ENCODE measurements at regions not wholly inside any gene's neighbourhood (a gene's known extent, or its start where the extent isn't known, plus 50 kb on each side); places are given as distances from the start of the nearest gene placed in this dataset.
"Not testable (repeated sequence)": the region's sequence is repeated elsewhere in the genome, so short reads cannot be mapped to it uniquely, and the experiment has no call there.

DNA sequence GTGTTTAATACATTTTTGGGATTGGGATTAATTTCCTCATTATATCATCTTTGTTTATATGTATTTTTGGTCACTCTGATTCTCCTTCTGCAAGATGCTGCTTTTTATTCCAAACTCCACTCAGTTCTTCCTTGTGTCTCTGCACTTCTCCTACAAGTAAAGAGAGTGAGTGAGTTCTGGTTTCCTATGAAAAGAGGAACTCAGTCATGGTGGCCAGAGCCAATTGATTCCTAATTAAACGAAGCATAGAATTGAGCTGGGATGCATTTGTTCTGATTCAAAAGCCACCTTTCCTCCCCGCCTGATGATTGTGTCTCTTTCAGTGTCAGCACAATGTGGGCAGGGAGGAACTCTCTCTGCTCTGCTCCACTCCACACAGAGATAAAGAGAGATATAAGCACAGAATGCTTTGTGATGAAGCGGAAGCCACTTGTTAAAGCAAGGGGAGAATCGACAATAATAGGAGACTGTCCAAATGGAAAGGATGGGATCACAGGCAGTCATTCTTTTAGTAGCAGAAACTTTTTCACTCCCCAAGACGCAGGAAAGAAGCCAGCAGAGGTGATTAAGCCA lies 121.3 kb upstream of the GOT2 start:
- DNase-seq (ENCODE audit: low read depth in 2 of 3, low spot score in 1 of 3) = no peak

DNA sequence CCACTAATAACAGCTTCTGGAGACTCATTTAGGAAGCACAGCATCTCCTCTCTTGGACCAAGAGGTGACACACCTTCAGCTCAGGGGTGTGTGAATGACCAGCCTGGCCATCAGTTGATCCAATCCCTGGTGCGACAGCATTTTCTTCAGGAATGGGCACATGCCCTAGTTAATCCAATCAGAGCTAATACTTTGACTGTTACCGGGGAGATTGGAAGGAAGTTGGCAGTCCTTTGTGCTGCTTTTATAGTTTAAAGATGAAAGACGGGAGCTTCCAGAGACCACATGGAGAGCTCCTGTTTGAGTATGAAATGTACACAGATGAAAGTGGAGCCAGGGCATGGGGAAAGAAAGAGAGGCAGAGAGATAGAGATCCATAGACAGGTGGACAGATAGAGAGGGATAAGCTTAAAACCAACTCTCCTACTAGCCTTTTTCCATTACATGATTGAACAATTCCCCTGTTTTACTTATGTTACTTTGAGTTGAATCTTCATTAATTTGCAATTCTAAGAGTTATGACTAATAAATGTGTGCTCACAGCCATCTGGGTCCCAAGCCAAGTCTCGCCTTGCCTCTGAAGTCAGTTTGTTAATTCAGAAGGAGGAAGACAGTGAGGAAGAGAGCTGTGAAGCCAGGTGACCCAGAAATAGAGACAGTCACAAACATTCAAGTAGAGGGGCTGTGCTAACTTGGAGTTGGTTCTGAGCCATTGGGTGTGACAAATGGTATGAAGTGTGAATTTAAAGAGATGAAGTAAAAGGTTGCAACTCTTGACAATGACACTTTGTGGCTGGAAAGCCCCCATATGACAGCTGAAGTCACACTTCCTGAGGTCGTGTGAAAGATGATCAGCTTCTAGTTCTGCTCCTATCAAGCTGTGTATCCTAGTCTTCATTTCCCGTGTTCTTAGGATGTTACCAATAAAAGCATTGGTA lies 120.0 kb upstream of the GOT2 start:
- no peak for DNase-seq (ENCODE audit: low read depth in 2 of 3, low spot score in 1 of 3)

GRCh38 chr16:58850678-58851020 lies 116.5 kb upstream of the GOT2 start:
- no peak for DNase-seq (ENCODE audit: low read depth in 2 of 3, low spot score in 1 of 3)

GRCh38 chr16:58850019-58850677 lies 116.0 kb upstream of the GOT2 start:
- DNase-seq (ENCODE audit: low read depth in 2 of 3, low spot score in 1 of 3) = no peak

GRCh38 chr16:58848662-58849002 lies 114.5 kb upstream of the GOT2 start:
- DNase-seq (ENCODE audit: low read depth in 2 of 3, low spot score in 1 of 3) = no peak

- DNase-seq (ENCODE audit: low read depth in 2 of 3, low spot score in 1 of 3) = no peak
Measured at GRCh38 chr16:58847902-58848661, 114.0 kb upstream of the GOT2 start.

DNA sequence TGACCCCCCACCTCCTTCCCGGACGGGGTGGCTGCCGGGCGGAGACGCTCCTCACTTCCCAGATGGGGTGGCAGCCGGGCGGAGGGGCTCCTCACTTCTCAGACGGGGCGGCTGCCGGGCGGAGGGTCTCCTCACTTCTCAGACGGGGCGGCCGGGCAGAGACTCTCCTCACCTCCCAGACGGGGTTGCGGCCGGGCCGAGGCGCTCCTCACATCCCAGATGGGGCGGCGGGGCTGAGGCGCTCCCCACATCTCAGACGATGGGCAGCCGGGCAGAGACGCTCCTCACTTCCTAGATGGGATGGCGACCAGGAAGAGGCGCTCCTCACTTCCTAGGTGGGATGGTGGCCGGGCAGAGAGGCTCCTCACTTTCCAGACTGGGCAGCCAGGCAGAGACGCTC lies 112.1 kb upstream of the GOT2 start:
- not testable (repeated sequence) for DNase-seq (ENCODE audit: low read depth in 2 of 3, low spot score in 1 of 3)

DNA sequence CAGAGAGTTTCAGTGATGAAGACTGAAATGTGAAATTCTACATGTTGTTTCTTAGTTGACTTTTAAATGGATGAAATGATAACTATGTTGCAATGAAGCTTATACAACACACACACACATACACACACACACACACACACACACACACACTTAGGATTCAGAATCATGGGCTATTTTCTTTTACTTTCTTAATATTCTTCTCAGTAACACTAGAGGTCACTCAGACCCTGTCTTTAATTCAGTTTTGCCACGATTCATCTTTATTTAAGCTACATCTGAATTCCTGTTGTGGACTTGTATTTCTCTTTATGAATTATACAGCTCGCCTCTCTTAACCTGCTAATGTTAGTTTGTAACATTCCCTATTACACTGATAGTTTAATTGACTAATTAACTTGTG lies 109.6 kb upstream of the GOT2 start:
- DNase-seq (ENCODE audit: low read depth in 2 of 3, low spot score in 1 of 3) = no peak

GRCh38 chr16:58842746-58843145 lies 108.6 kb upstream of the GOT2 start:
- no peak for DNase-seq (ENCODE audit: low read depth in 2 of 3, low spot score in 1 of 3)

- no peak for DNase-seq (ENCODE audit: low read depth in 2 of 3, low spot score in 1 of 3)
Measured at GRCh38 chr16:58842156-58842555, 108.0 kb upstream of the GOT2 start.

DNA sequence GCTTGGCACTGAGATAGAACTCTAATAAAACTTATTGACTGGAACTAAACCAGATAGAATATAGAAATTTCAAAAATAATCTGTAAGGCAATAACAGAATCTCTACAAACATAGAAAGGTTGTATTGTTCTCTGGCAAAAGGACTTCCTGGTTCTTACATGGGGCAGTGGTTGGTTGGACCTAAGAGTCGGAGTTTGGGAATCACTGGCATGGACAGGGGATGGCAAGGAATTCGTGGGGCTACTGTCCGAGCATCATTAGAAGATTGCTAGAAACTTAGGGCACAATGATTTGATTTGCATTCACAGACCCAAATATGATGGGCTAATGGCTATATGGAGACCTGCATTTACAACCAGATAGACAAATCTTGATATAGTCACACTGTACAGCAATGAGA lies 103.8 kb upstream of the GOT2 start:
- no peak for DNase-seq (ENCODE audit: low read depth in 2 of 3, low spot score in 1 of 3)

- DNase-seq (ENCODE audit: low read depth in 2 of 3, low spot score in 1 of 3) = no peak
Measured at GRCh38 chr16:58836427-58836826, 102.3 kb upstream of the GOT2 start.

- DNase-seq (ENCODE audit: low read depth in 2 of 3, low spot score in 1 of 3) = no peak
Measured at GRCh38 chr16:58832386-58832895, 98.3 kb upstream of the GOT2 start.

DNA sequence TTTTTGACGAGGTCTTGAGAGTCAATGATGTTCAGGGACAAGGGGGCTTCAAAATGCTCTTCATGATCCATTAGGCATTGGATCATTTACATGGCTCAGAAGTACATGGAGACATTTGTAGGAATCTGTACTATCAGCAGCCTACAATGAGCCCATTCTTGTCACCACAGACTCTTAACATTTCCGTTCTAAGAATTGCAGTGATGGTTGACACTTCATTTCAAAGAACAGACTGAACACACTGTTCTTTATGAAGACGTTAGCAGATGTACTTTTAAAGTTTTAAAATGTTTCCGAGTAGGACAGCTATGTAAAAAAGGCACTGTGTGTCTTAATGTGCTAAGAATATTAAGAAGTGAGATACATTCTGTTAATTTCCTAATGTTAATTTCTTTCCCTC lies 97.3 kb upstream of the GOT2 start:
- no peak for DNase-seq (ENCODE audit: low read depth in 2 of 3, low spot score in 1 of 3)

DNA sequence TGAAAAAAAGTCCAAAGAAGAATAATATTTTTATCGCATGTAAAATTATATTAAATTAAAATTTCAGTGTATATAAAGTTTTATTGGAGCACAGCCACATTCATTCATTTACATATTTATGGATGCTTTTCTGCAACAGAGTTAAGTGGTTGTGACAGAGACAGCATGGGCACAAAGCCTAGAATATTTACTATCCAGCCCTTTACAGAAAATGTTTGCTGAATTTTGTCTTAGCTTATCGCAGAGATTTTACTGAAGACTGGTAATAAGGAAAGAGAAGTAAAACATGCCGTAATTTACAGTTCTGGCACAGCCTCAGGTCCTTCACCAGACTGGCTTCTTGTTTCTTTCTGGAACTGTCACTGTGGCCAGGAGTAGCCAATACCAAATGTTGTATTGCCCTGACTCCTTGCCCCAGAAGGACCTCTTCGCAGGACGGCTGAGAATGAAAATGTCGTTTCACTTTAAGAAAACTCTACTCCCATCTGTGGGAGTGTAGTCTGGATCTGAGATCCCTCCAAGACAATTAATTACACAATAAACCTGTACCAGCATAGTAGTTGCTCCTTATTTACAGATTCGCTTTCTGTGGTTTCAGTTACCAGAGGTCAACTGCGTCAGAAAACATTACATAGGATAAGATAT lies 94.9 kb upstream of the GOT2 start:
- DNase-seq (ENCODE audit: low read depth in 2 of 3, low spot score in 1 of 3) = no peak

DNA sequence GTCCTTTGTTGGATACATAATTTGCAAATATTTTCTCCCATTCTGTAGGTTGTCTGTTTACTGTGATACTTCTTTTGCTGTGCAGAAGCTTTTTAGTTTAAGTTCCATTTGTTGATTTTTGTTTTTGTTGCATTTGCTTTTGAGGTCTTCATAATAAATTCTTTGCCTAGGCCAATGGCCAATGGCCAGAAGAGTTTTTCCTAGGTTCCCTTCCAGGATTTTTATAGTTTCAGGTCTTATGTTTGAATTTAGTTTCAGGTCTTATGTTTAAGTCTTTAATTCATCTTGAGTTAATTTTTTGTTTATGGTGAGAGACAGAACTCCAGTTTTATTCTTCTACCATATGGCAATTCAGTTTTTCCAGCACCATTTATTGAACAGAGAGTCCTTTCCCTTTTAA lies 90.1 kb upstream of the GOT2 start:
- DNase-seq (ENCODE audit: low read depth in 2 of 3, low spot score in 1 of 3) = no peak

- DNase-seq (ENCODE audit: low read depth in 2 of 3, low spot score in 1 of 3) = no peak
Measured at GRCh38 chr16:58821886-58822285, 87.8 kb upstream of the GOT2 start.

DNA sequence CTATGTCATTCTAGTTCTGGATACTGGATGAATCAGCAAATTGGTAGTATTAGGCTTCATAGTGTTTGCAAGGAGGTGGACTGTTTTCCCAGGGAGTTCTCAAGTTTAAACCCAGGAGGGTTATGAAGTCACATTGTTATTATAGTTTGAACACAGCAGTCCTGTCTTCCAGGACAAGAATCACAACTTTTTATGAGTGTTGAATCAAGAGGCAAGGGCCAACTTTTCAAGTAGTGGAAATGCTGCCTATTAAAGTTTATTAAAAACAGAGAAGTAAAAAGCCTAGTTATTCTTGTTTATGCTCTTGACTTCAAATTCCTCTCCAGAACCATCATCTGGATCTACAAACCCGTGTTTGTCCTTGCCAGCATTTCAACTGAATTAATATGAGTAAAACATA lies 86.3 kb upstream of the GOT2 start:
- no peak for DNase-seq (ENCODE audit: low read depth in 2 of 3, low spot score in 1 of 3)

GRCh38 chr16:58815181-58815888 lies 81.2 kb upstream of the GOT2 start:
- no peak for DNase-seq (ENCODE audit: low read depth in 2 of 3, low spot score in 1 of 3)

DNA sequence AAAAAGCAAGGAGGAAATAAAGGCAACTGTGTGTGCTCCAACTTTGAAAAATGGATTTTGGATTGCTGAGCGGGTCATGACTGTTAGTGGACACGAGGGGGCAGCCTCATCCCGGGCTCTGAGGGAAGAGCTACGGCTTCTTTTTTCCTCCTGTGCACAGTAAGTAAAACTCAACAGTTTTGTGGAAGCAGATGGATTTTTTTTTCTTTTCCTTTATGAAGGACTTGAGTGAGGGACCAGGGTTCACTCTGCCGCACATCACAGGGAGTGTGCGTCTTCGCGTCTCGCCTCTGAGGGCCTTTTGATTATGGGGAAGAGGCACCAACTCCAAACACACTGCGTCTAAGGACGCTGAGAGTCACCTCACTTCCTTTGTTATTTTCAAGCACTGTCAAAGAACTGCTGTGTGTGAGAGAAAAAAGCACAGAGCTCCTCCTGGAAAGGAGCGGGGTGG lies 80.3 kb upstream of the GOT2 start:
- DNase-seq (ENCODE audit: low read depth in 2 of 3, low spot score in 1 of 3) = peak; percentile 0 to 17 (median 14)
